ENCODE measurements at regions not wholly inside any gene's neighbourhood (a gene's known extent, or its start where the extent isn't known, plus 50 kb on each side); places are given as distances from the start of the nearest gene placed in this dataset.

DNA sequence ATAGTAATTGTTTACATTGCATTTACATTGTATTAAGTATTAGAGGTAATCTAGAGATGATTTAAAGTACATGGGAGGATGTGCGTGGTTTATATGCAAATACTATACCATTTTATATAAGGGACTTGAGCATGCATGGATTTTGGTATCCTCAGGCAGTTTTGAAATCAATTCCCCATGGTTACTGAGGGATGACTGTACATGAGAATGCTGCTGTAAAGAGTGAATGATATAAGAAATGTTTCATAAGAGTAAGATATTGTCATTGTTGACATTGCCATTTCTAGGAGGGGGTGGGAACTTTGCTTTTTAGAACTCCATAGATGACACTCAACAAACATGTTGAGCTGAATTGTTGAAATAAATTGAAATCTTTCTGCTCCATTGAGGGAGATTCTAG, 185.0 kb downstream of the SEMA6A start:
- no peak for DNase-seq

DNA sequence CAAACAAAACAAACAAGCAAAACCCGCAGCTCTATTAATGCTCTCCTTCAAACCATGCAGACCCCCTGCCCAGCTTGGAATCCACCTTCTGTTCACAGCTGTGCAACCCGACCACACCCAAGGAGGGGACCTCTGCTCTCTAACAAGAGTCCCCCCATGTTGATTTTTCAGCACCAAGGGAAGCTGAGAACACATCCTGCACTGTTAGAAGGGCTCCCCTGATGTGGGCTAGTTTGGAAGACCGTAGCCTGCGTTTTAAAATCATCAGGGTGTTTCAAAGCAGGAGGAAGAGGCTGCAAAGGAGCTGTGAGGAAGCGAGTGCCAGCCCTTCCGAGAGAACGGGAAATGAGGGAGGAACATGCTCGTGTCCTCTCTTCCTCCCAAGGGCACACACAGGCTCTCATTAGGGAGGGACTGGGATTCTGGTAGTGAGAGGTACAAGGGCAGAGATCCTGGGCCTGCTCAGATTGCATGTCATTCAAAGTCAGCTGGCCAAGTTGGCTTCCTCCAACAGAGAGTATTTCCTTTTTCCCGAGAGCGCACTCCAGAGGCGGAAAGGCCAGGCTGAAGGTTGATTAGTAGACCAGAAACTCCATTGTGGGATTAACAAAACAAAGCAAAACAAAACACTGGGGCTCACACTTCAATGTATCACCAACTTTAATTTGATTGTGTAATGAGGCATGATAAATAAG, 185.9 kb downstream of the SEMA6A start:
- DNase-seq, result no peak

DNA sequence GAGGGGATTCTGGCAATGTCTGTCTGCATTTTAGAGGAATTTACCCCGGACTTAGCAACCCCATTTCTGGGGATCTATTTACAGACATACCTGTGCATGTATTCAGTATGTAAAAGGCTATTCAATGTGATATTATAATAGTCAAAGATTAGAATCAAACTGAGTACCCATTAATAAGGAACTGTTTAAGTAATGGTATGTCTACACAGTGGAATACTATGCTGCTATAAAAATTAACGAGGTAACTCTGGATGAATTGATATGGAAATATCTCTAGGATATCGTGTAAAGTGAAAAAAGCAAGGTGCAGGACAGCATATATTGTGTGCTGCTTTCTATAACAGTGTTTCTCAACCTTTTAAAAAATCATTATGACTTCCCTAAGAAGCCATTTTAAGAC, 186.9 kb downstream of the SEMA6A start:
- DNase-seq, result no peak

DNA sequence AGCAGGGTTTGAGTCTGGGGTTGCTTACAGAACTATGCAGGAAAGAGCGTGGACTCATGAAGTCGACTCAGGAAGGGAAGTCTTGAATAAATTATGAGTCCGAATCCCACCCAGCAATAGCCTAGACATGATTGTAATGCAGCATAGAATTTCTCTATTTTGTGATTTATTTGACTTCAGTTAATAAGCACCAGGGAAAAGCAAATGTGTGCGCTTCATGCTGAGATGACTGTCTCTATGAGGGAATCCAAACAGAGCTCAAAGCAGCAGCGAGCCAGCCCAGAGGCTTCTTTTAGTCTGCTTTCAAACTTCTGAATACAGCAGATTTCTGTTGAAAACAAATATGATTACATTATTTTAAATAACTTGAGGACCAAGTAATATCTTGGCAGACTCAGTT, 188.0 kb downstream of the SEMA6A start:
- DNase-seq, result no peak

DNA sequence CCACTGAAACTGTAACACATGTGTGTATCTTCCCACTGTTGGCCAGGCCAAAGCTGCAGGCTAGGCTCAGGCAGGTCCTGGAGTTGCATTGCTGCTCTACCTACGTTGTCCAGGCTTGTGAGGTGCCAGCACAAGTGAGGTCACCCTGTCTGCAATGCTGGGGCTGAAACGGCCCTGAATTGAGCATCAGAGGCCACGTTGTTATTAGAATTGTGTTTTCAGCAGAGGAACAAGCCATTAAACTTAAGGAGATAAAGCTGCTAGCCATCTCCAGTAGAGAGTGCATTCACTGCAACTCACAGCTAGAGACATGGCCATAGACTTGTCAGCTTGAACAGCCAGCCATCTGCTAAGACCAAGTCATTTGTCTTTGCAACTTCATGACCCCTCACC, 191.8 kb downstream of the SEMA6A start:
- DNase-seq, result no peak

GRCh38 chr5:116382032-116382873, 192.4 kb downstream of the SEMA6A start:
- no peak for DNase-seq

DNA sequence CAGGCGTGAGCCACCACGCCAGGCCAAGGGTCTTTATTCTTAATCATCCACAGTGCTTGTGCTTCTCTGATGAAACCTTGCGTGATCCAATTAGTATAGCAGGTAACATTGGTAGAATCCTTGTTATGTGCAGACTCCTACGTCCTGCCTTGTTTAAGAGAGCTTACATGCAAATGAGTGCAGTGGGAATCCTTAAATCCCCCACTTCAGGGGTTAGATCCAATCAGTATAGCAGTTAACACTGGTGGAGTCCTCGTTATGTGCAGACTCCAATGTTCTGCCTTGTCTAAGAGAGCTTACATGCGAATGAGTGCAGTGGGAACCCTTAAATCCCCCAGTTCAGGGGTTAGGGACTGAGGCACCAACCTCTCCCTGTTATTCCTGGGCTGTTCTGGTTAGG, 193.4 kb downstream of the SEMA6A start:
- DNase-seq, result no peak

DNA sequence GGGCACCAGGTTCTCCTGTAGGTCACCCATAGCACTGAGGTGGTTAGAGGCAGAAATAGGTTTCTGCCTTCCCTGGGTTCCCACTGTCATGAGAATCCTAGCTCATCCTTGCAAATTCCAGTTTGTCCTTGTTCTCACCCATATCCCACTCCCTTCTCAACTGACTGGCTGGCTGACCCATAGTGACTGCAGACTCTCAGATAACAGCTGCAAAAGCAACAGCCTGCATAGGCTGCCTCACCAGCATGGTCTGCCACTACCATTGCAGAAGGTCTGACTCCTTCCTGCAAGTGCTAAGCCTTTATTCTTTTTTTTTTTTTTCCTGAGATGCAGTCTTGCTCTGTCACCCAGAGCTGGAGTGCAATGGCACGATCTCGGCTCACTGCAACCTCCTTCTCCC, 194.0 kb downstream of the SEMA6A start:
- DNase-seq, result no peak

DNA sequence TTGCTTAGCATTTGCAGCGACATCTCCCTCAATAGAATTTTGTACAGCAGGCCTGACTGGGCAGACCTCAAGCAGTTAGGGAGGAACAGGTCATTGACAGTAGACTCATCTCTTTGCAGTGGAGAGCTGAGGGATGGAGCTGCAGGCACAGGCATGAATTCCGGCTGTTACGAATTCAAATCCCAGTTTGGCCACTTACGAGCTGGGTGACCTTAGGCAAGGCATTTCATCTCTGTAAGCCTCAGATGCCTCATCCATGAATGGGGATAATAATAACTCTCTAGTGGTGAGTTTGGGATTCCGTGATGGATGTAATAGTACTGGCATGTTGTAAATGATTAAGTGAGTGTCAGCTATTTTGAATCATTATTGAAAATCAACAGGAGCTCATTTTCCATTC, 195.3 kb downstream of the SEMA6A start:
- no peak for DNase-seq

DNA sequence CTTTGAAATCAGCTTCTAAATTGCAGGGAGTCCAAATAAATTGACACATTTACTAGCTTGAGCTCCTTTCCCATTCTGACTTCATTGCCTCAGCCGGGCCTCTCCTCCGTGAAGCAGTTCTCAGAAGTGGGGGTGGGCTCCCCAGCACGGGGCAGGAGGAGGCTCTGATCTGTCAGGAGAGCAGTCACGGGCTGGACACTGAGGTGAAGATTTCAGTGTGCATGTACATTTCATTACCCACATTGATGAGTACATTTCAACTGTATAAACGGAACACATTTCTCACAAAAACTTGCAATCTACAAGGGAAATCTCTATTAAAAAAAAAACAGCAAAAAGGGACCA, 195.9 kb downstream of the SEMA6A start:
- DNase-seq, result no peak

DNA sequence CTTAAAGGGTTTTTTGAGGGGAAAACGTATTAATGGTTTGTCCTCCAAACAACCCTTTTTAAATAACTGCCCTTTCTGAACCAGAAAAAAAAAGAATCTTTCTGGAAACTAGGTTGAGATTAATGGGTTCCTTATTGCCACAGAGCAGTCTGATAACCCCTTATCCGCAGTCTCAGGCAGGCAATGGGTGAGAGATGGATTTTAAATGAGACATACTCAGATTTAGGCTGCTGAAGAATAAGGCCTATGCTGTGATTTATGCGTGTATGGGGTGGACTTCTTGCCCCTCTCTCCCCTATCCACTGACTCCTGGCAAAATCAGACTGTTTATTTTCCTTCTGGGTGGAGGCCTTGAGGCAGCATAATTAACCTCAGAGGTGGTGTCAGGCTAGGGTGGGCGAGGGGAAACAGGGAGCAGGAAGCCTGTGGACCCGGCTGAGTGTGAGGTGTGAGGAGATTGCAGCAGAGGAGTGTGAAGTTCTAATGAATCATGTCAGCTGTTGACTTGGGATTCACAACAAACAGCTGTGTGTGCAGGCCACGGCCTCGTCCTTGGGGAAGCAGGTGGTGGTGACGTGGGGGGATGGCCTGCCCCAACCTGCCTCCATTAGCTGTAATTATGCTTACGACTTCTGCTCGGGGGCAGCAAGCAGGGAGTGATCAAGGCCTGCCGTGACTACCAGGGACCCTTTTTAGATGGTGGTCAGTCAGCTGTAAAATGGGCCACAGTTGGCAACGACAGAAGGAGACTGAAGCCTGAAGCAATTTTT, 196.4 kb downstream of the SEMA6A start:
- no peak for DNase-seq

- no peak for DNase-seq
Observed at GRCh38 chr5:116377276-116378006, 197.2 kb downstream of the SEMA6A start.

DNA sequence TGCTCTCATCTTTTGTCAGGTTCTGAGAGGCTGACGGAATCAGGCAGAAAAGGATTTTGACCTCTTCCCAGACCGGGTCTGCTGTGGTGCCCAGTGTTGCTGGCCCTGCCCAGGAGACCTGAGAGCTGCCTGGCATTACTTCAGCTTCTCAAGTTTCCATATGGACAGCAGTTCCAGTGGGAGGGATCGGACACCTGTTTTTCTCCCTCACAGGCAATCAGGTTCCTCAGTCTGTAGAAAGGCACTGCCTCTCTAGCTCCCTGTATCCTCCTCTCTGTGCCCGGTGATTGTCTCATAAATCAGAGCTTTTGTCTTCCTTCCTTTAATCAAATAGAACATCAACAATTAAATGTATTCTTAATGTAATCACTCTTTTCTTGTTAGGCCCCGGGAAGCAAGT, 198.7 kb downstream of the SEMA6A start:
- no peak for DNase-seq

DNA sequence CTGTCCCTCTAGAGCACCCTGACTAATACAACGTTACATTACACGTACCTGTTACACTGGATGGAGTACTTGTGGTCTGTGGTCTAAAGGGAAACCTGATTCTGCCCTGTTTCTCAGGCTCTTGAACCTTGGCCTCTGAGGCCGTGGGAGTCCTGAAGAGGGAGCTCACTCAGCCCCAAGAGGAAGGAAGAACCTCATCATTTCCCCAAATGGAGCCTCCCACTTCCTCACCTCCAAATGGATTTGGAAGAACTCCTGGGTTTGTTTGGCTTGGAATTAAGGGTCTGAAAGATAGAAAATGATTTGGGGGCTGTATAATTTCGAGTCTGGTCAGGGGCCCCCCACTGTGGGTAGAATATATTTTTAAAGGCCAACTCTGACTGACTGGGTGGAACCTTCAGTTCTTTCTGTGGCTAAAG, 200.2 kb downstream of the SEMA6A start:
- no peak for DNase-seq

DNA sequence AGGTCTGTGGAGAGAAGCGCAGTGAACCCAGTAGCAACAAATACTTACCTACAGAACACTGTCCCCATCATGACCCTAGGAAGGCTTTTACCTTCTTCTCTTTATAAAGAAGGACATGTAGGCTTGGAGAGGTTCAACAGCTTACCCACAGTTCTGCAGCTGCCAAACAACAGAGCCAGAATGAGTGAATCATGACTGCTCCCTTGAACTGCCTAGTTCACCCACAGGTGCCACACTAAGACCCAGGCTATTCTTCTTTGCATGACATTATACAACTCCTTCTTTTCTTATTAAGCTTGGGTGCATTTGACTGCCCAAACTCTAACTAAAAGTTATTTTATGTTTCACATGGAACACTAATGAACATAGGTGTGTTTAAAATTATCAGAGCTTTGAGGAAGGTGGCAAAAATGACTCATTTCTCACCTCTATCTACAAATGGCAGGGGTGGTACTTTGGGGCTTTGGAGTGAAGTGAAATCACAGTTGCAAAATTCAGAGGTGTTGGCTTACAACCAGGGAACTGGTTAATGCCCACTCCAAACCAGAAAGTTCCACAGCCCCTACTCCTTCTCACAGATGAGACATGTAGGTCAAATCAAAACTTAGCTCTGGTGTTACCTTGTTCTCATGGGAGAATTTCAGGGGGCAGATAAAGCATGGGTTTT, 201.6 kb downstream of the SEMA6A start:
- DNase-seq, result no peak

- no peak for DNase-seq
Observed at GRCh38 chr5:116371935-116372334, 202.7 kb downstream of the SEMA6A start.

GRCh38 chr5:116371431-116371830, 203.2 kb downstream of the SEMA6A start:
- DNase-seq, result no peak

- DNase-seq, result no peak
Observed at GRCh38 chr5:116370886-116371285, 203.7 kb downstream of the SEMA6A start.

GRCh38 chr5:116370149-116370548, 204.5 kb downstream of the SEMA6A start:
- DNase-seq, result no peak

GRCh38 chr5:116365006-116365496, 209.6 kb downstream of the SEMA6A start:
- no peak for DNase-seq

- no peak for DNase-seq
Observed at GRCh38 chr5:116363780-116364179, 210.8 kb downstream of the SEMA6A start.
